IMR-90 (cell line): ENCODE measurements at regions not wholly inside any gene's neighbourhood (a gene's known extent, or its start where the extent isn't known, plus 50 kb on each side); places are given as distances from the start of the nearest gene placed in this dataset.

Source experiments
- ATAC-seq: fragments of 200-7000 bp; cut with Tn5 transposase; 2 replicates; pipeline ENCODE4 v1.9.1; 2020; ENCODE audit warnings: low read depth, mild to moderate bottlenecking, moderate library complexity
- BruUV-seq: library from RNA; stranded (reverse); fragments of 400-500 nt; replicated peaks from 2 replicates; lab custom pipeline; 2021; lab: Mats Ljungman, UMichigan
- CTCF ChIA-PET: fragments of 300-600 bp; formaldehyde crosslinking; extraction: SDS; loops from one replicate; lab custom pipeline; 2021; ENCODE audit warnings: antibody characterized with exemption; lab: Yijun Ruan, JAX
- POLR2A ChIA-PET: fragments of 300-600 bp; sonication (Branson Sonifier 250); formaldehyde crosslinking; loops from one replicate; lab custom pipeline; 2022; ENCODE audit warnings: antibody characterized with exemption; ENCODE audit not compliant: unreplicated experiment; lab: Charles Lee
- DNase-seq: peaks from one replicate; pipeline ENCODE4 v3.0.0; 2013
- H2AFZ ChIP-seq: replicated peaks from 2 replicates; pipeline ENCODE3; 2013; ENCODE audit warnings: low read length, mild to moderate bottlenecking; ENCODE audit not compliant: poor library complexity
- H2AK5ac ChIP-seq: 2 replicates; pipeline ENCODE4 v1.6.1; 2013; ENCODE audit warnings: low read depth, low read length, inconsistent platforms
- H2AK9ac ChIP-seq: replicated peaks from 2 replicates; pipeline ENCODE3; 2013; ENCODE audit warnings: mild to moderate bottlenecking, low read depth, low read length, moderate library complexity; ENCODE audit not compliant: poor library complexity
- H2BK120ac ChIP-seq: 2 replicates; pipeline ENCODE4 v1.6.1; 2013; ENCODE audit warnings: low read depth, low read length, inconsistent platforms
- H2BK15ac ChIP-seq: 3 replicates; pipeline ENCODE4 v1.6.1; 2013; ENCODE audit warnings: low read depth, low read length, inconsistent platforms
- H2BK20ac ChIP-seq: 2 replicates; pipeline ENCODE4 v1.6.1; 2013; ENCODE audit warnings: low read depth, mild to moderate bottlenecking, inconsistent platforms, low read length, moderate library complexity
- H2BK5ac ChIP-seq: 2 replicates; pipeline ENCODE4 v1.6.1; 2013; ENCODE audit warnings: mild to moderate bottlenecking, low read depth, low read length, inconsistent platforms; ENCODE audit not compliant: poor library complexity, severe bottlenecking
- H3K14ac ChIP-seq: replicated peaks from 2 replicates; pipeline ENCODE4 v1.6.1; 2013; ENCODE audit warnings: low read depth, low read length, inconsistent platforms
- H3K18ac ChIP-seq: 2 replicates; pipeline ENCODE4 v1.6.1; 2013; ENCODE audit warnings: low read depth, low read length, control low read depth
- H3K23ac ChIP-seq: 2 replicates; pipeline ENCODE4 v1.6.1; 2013; ENCODE audit warnings: low read depth, low read length, inconsistent platforms
- H3K27ac ChIP-seq: 2 replicates; pipeline ENCODE4 v1.5.1; 2013; ENCODE audit warnings: mild to moderate bottlenecking, control low read depth, low read length; ENCODE audit not compliant: insufficient read depth
- H3K27me3 ChIP-seq: 2 replicates; pipeline ENCODE4 v1.6.1; 2013; ENCODE audit warnings: low read length; ENCODE audit not compliant: control insufficient read depth, insufficient read depth
- H3K36me3 ChIP-seq: 2 replicates; pipeline ENCODE4 v1.6.1; 2013; ENCODE audit warnings: low read length, mixed read lengths; ENCODE audit not compliant: control insufficient read depth, insufficient read depth
- H3K4ac ChIP-seq: 2 replicates; pipeline ENCODE4 v1.6.1; 2013; ENCODE audit warnings: low read depth, low read length, inconsistent platforms
- H3K4me1 ChIP-seq: 2 replicates; pipeline ENCODE4 v1.6.1; 2013; ENCODE audit warnings: low read length, mixed read lengths; ENCODE audit not compliant: control insufficient read depth, insufficient read depth
- H3K4me2 ChIP-seq: 2 replicates; pipeline ENCODE4 v1.6.1; 2013; ENCODE audit warnings: low read depth, mild to moderate bottlenecking, control low read depth, low read length, moderate library complexity
- H3K4me3 ChIP-seq: 2 replicates; pipeline ENCODE4 v1.5.1; 2013; ENCODE audit warnings: low read depth, mild to moderate bottlenecking, control low read depth, low read length, moderate library complexity; ENCODE audit not compliant: insufficient read depth
- H3K56ac ChIP-seq: 2 replicates; pipeline ENCODE4 v1.6.1; 2013; ENCODE audit warnings: low read length, inconsistent platforms; ENCODE audit not compliant: insufficient read depth; ENCODE audit errors: extremely low read depth
- H3K79me1 ChIP-seq, 2 experiments: 2 replicates each; pipeline ENCODE4 v1.6.1; 2013; ENCODE audit warnings: low read length in 2 of 2, inconsistent platforms in 1 of 2, low read depth in 1 of 2
- H3K9ac ChIP-seq: 2 replicates; pipeline ENCODE4 v1.6.1; 2013; ENCODE audit warnings: low read depth, low read length, control low read depth
- H3K9me1 ChIP-seq: 2 replicates; pipeline ENCODE4 v1.6.1; 2013; ENCODE audit warnings: low read length, inconsistent platforms; ENCODE audit not compliant: insufficient read depth
- H3K9me3 ChIP-seq: 2 replicates; pipeline ENCODE4 v1.6.1; 2013; ENCODE audit warnings: low read length; ENCODE audit not compliant: control insufficient read depth, insufficient read depth
- H4K20me1 ChIP-seq: 2 replicates; pipeline ENCODE4 v1.6.1; 2013; ENCODE audit warnings: low read length, inconsistent platforms; ENCODE audit not compliant: insufficient read depth
- H4K5ac ChIP-seq: 2 replicates; pipeline ENCODE4 v1.6.1; 2013; ENCODE audit warnings: mild to moderate bottlenecking, low read depth, low read length, control low read depth
- H4K8ac ChIP-seq, 2 experiments: 2 replicates each; pipeline ENCODE4 v1.6.1; 2013; ENCODE audit warnings: low read depth in 2 of 2, low read length in 2 of 2, control low read depth in 1 of 2, inconsistent platforms in 1 of 2
- H4K91ac ChIP-seq: 2 replicates; pipeline ENCODE4 v1.6.1; 2013; ENCODE audit warnings: low read depth, low read length, inconsistent platforms; ENCODE audit not compliant: insufficient read depth
- BHLHE40 ChIP-seq: fragments of 150-350 bp; IDR thresholded peaks from 2 replicates; pipeline ENCODE4 v1.6.1; 2016; ENCODE audit warnings: mild to moderate bottlenecking, low read depth, low read length
- CEBPB ChIP-seq: IDR thresholded peaks from 2 replicates; pipeline ENCODE4 v1.6.1; 2012; ENCODE audit warnings: low read depth, low read length, improper control_type of control experiment
- CHD1 ChIP-seq: IDR thresholded peaks from 2 replicates; pipeline ENCODE4 v1.6.1; 2012; ENCODE audit warnings: low read depth, low read length, improper control_type of control experiment
- CTCF ChIP-seq: conservative IDR thresholded peaks from 2 replicates; pipeline ENCODE4 v1.5.1; 2012; ENCODE audit warnings: mild to moderate bottlenecking, low read depth, low read length, improper control_type of control experiment
- FOS ChIP-seq: fragments of 150-350 bp; IDR thresholded peaks from 2 replicates; pipeline ENCODE4 v1.6.1; 2016; ENCODE audit warnings: low read depth, low read length
- MAFK ChIP-seq: IDR thresholded peaks from 2 replicates; pipeline ENCODE4 v1.6.1; 2012; ENCODE audit warnings: low read depth, low read length, improper control_type of control experiment
- MAZ ChIP-seq: IDR thresholded peaks from 2 replicates; pipeline ENCODE4 v1.6.1; 2012; ENCODE audit warnings: low read depth, mild to moderate bottlenecking, low read length, improper control_type of control experiment, moderate library complexity, borderline replicate concordance
- MXI1 ChIP-seq: IDR thresholded peaks from 2 replicates; pipeline ENCODE4 v1.6.1; 2012; ENCODE audit warnings: low read depth, mild to moderate bottlenecking, low read length, moderate library complexity, borderline replicate concordance
- NFE2L2 ChIP-seq: fragments of 150-350 bp; IDR thresholded peaks from 2 replicates; pipeline ENCODE4 v1.6.1; 2016; ENCODE audit warnings: low read depth, mild to moderate bottlenecking, low read length
- POLR2A ChIP-seq: IDR thresholded peaks from 2 replicates; pipeline ENCODE4 v1.6.1; 2012; ENCODE audit warnings: mild to moderate bottlenecking, low read depth, low read length
- RAD21 ChIP-seq: IDR thresholded peaks from 2 replicates; pipeline ENCODE4 v1.6.1; 2012; ENCODE audit warnings: low read length, improper control_type of control experiment
- RCOR1 ChIP-seq: IDR thresholded peaks from 2 replicates; pipeline ENCODE4 v1.6.1; 2012; ENCODE audit warnings: mild to moderate bottlenecking, low read length, improper control_type of control experiment; ENCODE audit not compliant: insufficient replicate concordance
- RFX5 ChIP-seq: IDR thresholded peaks from 2 replicates; pipeline ENCODE4 v1.8.0; 2012; ENCODE audit warnings: low read depth, mild to moderate bottlenecking, low read length, moderate library complexity
- SMC3 ChIP-seq: fragments of 150-350 bp; IDR thresholded peaks from 2 replicates; pipeline ENCODE4 v1.6.1; 2016; ENCODE audit warnings: low read depth, mild to moderate bottlenecking, antibody characterized with exemption, low read length, moderate library complexity
- WGBS, 2 experiments: methylation state at CpG; one replicate each; pipeline versions ENCODE4 v1.1.5 to v1.1.7; 2013; ENCODE audit warnings: missing lambda C conversion rate in 2 of 2; ENCODE audit not compliant: insufficient read length in 1 of 2; ENCODE audit errors: extremely low coverage in 2 of 2; 5-methylcytosine and 5-hydroxymethylcytosine counted together
- dilution Hi-C: fragments of 300-500 bp; cut with HindIII; formaldehyde crosslinking; loops from one replicate; pipeline ENCODE4 v1.14.3; 2018; ENCODE audit warnings: low sequenced_read_pairs; ENCODE audit not compliant: unreplicated experiment
- in situ Hi-C: fragments of 300-500 bp; cut with MboI; formaldehyde crosslinking; loops from 3 replicates; pipeline ENCODE4 v1.14.3; 2019; ENCODE audit warnings: low sequenced_read_pairs, inconsistent platforms, mixed read lengths
- intact Hi-C: fragments of 100-400 bp; cut with micrococcal nuclease; formaldehyde crosslinking; loops from 2 replicates; pipeline ENCODE4 v1.10.0; 2022
- TF ChIP-seq, protein P1 (sequence below): fragments of 150-350 bp; IDR thresholded peaks from 2 replicates; pipeline ENCODE4 v1.6.1; 2016; ENCODE audit warnings: low read depth, mild to moderate bottlenecking, low read length, moderate library complexity, borderline replicate concordance
- TF ChIP-seq, protein P2 (sequence below): fragments of 150-350 bp; IDR thresholded peaks from 2 replicates; pipeline ENCODE4 v1.6.1; 2017; ENCODE audit warnings: mild to moderate bottlenecking, antibody characterized with exemption, low read length, low read depth

DNA sequence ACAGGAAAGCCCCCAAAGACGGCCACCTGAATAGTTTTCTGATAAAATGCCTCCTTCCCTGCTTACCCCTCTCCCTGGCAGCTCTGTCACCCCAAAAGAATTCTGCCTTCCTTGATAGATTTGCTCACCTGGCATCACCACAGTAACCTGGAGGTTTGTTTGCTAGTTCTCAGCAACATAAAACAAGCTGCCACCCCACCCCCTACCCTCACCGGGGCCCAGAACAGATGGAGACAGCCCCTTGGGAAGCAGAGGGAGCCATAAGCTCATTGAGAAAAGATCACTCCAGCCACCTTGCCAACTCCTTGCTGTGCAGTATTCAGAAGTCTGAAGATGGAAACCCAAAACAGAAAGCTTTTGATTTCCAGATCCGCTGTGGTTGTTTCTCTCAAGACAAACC lies 108.6 kb downstream of the DHX15 start:
- in situ Hi-C loops (loop anchor here (25.0 kb wide), 1 partner anchor 212 kb away; no protein-coding TSS in a partner anchor), intact Hi-C loops (loop anchor here (10.0 kb wide), 2 partner anchors 209 to 319 kb away; partner anchors contain the start of gene SOD3), dilution Hi-C loops (no loop called here)
- Histone ChIP-seq H4K91ac (no peak overlapping the region), H4K20me1 (no peaks in the 10 kb centered on the region), H3K4me1 (no peaks in the 10 kb centered on the region; the same call in 1 of the 2 replicates), H2BK120ac (no peak overlapping the region), H3K4ac (no peak overlapping the region), H3K14ac (no peak overlapping the region), H2AK9ac (no peak overlapping the region), H4K8ac (no peak overlapping the region), H3K4me3 (no peak overlapping the region), H3K27ac (no peak overlapping the region), H4K5ac (no peak overlapping the region), H2AFZ (no peak overlapping the region), H2BK20ac (no peak overlapping the region), H2BK15ac (no peak overlapping the region), H3K18ac (no peak overlapping the region), H3K9me3 (no peaks in the 10 kb centered on the region), H2BK5ac (no peak overlapping the region), H2AK5ac (no peak overlapping the region), H3K27me3 (peaks cover 11% of the 10 kb centered on the region), H3K79me1 (no peaks in the 10 kb centered on the region), H3K9ac (no peak overlapping the region), H3K4me2 (no peak overlapping the region), H3K36me3 (no peaks in the 10 kb centered on the region), H3K9me1 (no peaks in the 10 kb centered on the region), H3K23ac (no peak overlapping the region), H3K56ac (no peak overlapping the region)
- ChIA-PET POLR2A (no interaction called here), CTCF (no interaction called here)
- BruUV-seq, result no TSS peak
- TF ChIP-seq MXI1 (no peak), RFX5 (no peak), NFE2L2 (no peak), RCOR1 (no peak), CHD1 (no peak), MAFK (no peak), MAZ (no peak), RAD21 (no peak), CTCF (no peak), BHLHE40 (no peak), CEBPB (no peak), SMC3 (no peak), POLR2A (no peak), FOS (no peak)
- TF ChIP-seq, protein P1, sequence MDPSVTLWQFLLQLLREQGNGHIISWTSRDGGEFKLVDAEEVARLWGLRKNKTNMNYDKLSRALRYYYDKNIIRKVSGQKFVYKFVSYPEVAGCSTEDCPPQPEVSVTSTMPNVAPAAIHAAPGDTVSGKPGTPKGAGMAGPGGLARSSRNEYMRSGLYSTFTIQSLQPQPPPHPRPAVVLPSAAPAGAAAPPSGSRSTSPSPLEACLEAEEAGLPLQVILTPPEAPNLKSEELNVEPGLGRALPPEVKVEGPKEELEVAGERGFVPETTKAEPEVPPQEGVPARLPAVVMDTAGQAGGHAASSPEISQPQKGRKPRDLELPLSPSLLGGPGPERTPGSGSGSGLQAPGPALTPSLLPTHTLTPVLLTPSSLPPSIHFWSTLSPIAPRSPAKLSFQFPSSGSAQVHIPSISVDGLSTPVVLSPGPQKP, result no peak
- TF ChIP-seq, protein P2, sequence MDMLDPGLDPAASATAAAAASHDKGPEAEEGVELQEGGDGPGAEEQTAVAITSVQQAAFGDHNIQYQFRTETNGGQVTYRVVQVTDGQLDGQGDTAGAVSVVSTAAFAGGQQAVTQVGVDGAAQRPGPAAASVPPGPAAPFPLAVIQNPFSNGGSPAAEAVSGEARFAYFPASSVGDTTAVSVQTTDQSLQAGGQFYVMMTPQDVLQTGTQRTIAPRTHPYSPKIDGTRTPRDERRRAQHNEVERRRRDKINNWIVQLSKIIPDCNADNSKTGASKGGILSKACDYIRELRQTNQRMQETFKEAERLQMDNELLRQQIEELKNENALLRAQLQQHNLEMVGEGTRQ, result no peak
- DNase-seq, result no peak
- WGBS, 2 experiments, result no CpG with 5 or more reads among the region's 3 CpGs
- ATAC-seq, result no peak
